ENCODE measurements at regions not wholly inside any gene's neighbourhood (a gene's known extent, or its start where the extent isn't known, plus 50 kb on each side); places are given as distances from the start of the nearest gene placed in this dataset.

- no peak overlapping the region for H3K4me3 ChIP-seq
- peaks cover 0 to 5% (median 0%) of the 10 kb centered on the region in 4 donors for H3K4me1 ChIP-seq
- TF ChIP-seq, protein P1, sequence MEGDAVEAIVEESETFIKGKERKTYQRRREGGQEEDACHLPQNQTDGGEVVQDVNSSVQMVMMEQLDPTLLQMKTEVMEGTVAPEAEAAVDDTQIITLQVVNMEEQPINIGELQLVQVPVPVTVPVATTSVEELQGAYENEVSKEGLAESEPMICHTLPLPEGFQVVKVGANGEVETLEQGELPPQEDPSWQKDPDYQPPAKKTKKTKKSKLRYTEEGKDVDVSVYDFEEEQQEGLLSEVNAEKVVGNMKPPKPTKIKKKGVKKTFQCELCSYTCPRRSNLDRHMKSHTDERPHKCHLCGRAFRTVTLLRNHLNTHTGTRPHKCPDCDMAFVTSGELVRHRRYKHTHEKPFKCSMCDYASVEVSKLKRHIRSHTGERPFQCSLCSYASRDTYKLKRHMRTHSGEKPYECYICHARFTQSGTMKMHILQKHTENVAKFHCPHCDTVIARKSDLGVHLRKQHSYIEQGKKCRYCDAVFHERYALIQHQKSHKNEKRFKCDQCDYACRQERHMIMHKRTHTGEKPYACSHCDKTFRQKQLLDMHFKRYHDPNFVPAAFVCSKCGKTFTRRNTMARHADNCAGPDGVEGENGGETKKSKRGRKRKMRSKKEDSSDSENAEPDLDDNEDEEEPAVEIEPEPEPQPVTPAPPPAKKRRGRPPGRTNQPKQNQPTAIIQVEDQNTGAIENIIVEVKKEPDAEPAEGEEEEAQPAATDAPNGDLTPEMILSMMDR (IDR thresholded peaks at IDR 0.05), result no peak
- no peak for TF ChIP-seq POLR2AphosphoS5 (IDR thresholded peaks at IDR 0.05)
- TF ChIP-seq POLR2A (IDR thresholded peaks at IDR 0.05), result no peak
- TF ChIP-seq EP300 (IDR thresholded peaks at IDR 0.05), result no peak
- no peak overlapping the region for H3K27ac ChIP-seq
- intact Hi-C loops (cut with DNase I; ENCODE audit: low total_unique reads), result no loop called here
- no peaks in the 10 kb centered on the region for H3K9me3 ChIP-seq
- peak in 1 of 2 donors; percentile 13 for DNase-seq
- H3K27me3 ChIP-seq, result no peaks in the 10 kb centered on the region
- H3K36me3 ChIP-seq, result no peaks in the 10 kb centered on the region
- 53 to 76% (median 67%) methylated on average over 1 of the region's 1 CpG for WGBS, 5 donors
Observed at GRCh38 chr13:32951580-32951979, 64.6 kb upstream of the KL start.

- H3K27me3 ChIP-seq, result no peaks in the 10 kb centered on the region
- no peaks in the 10 kb centered on the region for H3K9me3 ChIP-seq
- H3K4me3 ChIP-seq, result no peak overlapping the region
- H3K27ac ChIP-seq, result no peak overlapping the region
- WGBS, 5 donors, result 88 to 92% (median 90%) methylated on average over 5 of the region's 5 CpGs
- no peaks in the 10 kb centered on the region for H3K4me1 ChIP-seq
- intact Hi-C loops (cut with DNase I; ENCODE audit: low total_unique reads), result no loop called here
- DNase-seq, result no peak
- no peaks in the 10 kb centered on the region for H3K36me3 ChIP-seq
- TF ChIP-seq POLR2A (IDR thresholded peaks at IDR 0.05) (no peak), EP300 (IDR thresholded peaks at IDR 0.05) (no peak), POLR2AphosphoS5 (IDR thresholded peaks at IDR 0.05) (no peak)
- TF ChIP-seq, protein P1 (IDR thresholded peaks at IDR 0.05), result no peak
Observed at GRCh38 chr13:32955881-32956594, 60.2 kb upstream of the KL start.

DNA sequence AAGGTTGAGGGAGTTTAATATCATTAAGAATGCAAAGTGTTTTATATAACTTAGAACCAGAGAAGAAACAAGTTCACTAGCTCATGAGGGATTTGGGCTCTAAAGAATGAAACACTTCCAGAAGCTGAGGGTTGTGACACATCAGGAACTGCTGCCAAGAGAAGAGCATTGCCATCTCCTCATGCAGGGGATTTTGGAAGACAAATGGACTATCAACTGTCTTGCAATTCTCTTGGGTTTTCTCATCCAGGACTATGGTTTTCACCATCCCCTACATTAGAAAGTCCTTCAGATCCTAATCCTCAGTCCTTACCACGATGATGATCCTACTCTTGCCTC lies 59.7 kb upstream of the KL start:
- Histone ChIP-seq H3K27ac (no peak overlapping the region), H3K9me3 (no peaks in the 10 kb centered on the region), H3K4me1 (no peaks in the 10 kb centered on the region), H3K36me3 (no peaks in the 10 kb centered on the region), H3K27me3 (no peaks in the 10 kb centered on the region), H3K4me3 (no peak overlapping the region)
- 65 to 76% (median 72%) methylated on average over 1 of the region's 1 CpG for WGBS, 5 donors
- TF ChIP-seq POLR2AphosphoS5 (IDR thresholded peaks at IDR 0.05), result no peak
- TF ChIP-seq EP300 (IDR thresholded peaks at IDR 0.05), result no peak
- TF ChIP-seq, protein P1 (IDR thresholded peaks at IDR 0.05), result no peak
- no peak for TF ChIP-seq POLR2A (IDR thresholded peaks at IDR 0.05)
- intact Hi-C loops (cut with DNase I; ENCODE audit: low total_unique reads), result no loop called here
- no peak for DNase-seq

DNA sequence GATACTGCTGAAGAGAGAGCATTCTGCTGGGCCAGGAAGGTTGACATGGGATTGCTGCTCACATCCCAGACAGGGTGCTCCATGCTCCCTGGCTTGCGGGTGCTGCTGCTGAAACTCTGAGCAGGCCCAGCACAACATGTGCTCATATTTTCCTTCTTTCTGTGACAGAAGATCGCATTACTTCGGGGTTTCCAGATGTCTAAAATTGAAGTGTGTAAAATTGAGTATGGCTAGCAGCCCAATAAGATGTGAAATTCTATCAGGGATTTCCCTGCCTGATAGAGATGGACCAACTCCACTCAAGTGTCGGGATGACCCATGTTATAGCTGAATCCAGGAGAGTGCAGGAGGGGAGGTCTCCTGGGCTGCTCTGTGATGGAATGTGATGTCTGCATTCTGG lies 55.6 kb upstream of the KL start:
- Histone ChIP-seq H3K4me1 (no peaks in the 10 kb centered on the region), H3K9me3 (no peaks in the 10 kb centered on the region), H3K4me3 (no peak overlapping the region), H3K27me3 (no peaks in the 10 kb centered on the region), H3K27ac (no peak overlapping the region), H3K36me3 (no peaks in the 10 kb centered on the region)
- DNase-seq, result no peak
- WGBS, 5 donors, result 88 to 95% (median 91%) methylated on average over 4 of the region's 4 CpGs
- TF ChIP-seq EP300 (IDR thresholded peaks at IDR 0.05), result no peak
- TF ChIP-seq, protein P1 (IDR thresholded peaks at IDR 0.05), result no peak
- TF ChIP-seq POLR2A (IDR thresholded peaks at IDR 0.05), result no peak
- TF ChIP-seq POLR2AphosphoS5 (IDR thresholded peaks at IDR 0.05), result no peak
- intact Hi-C loops (cut with DNase I; ENCODE audit: low total_unique reads), result no loop called here
